ENCODE measurements at regions not wholly inside any gene's neighbourhood (a gene's known extent, or its start where the extent isn't known, plus 50 kb on each side); places are given as distances from the start of the nearest gene placed in this dataset.
"Not testable (repeated sequence)": the region's sequence is repeated elsewhere in the genome, so short reads cannot be mapped to it uniquely, and the experiment has no call there.

- DNase-seq = no peak
Measured at GRCh38 chr7:51881309-51881708, 564.7 kb upstream of the COBL start.

GRCh38 chr7:51878865-51879264 lies 562.3 kb upstream of the COBL start:
- DNase-seq = no peak

GRCh38 chr7:51869452-51869851 lies 552.8 kb upstream of the COBL start:
- no peak for DNase-seq

GRCh38 chr7:51867117-51867516 lies 550.5 kb upstream of the COBL start:
- no peak for DNase-seq

- no peak for DNase-seq
Measured at GRCh38 chr7:51860305-51860704, 543.7 kb upstream of the COBL start.

- DNase-seq = no peak
Measured at GRCh38 chr7:51850126-51850525, 533.5 kb upstream of the COBL start.

GRCh38 chr7:51847461-51848134 lies 531.0 kb upstream of the COBL start:
- no peak for DNase-seq

GRCh38 chr7:51839130-51839529 lies 522.5 kb upstream of the COBL start:
- not testable (repeated sequence) for DNase-seq

GRCh38 chr7:51827631-51828030 lies 511.0 kb upstream of the COBL start:
- no peak for DNase-seq

- no peak for DNase-seq
Measured at GRCh38 chr7:51824050-51824449, 507.4 kb upstream of the COBL start.

- no peak for DNase-seq
Measured at GRCh38 chr7:51823437-51823836, 506.8 kb upstream of the COBL start.

- DNase-seq = no peak
Measured at GRCh38 chr7:51817694-51818225, 501.2 kb upstream of the COBL start.

GRCh38 chr7:51805783-51806431 lies 489.3 kb upstream of the COBL start:
- not testable (repeated sequence) for DNase-seq

- DNase-seq = no peak
Measured at GRCh38 chr7:51802718-51803117, 486.1 kb upstream of the COBL start.

GRCh38 chr7:51797371-51797770 lies 480.8 kb upstream of the COBL start:
- DNase-seq = no peak

- no peak for DNase-seq
Measured at GRCh38 chr7:51792796-51793195, 476.2 kb upstream of the COBL start.

GRCh38 chr7:51789489-51789888 lies 472.9 kb upstream of the COBL start:
- no peak for DNase-seq

- no peak for DNase-seq
Measured at GRCh38 chr7:51786284-51786683, 469.7 kb upstream of the COBL start.

- DNase-seq = no peak
Measured at GRCh38 chr7:51785876-51786275, 469.3 kb upstream of the COBL start.

GRCh38 chr7:51785171-51785570 lies 468.6 kb upstream of the COBL start:
- DNase-seq = no peak

- DNase-seq = no peak
Measured at GRCh38 chr7:51783241-51783640, 466.6 kb upstream of the COBL start.

GRCh38 chr7:51778121-51778520 lies 461.5 kb upstream of the COBL start:
- no peak for DNase-seq

GRCh38 chr7:51774178-51774577 lies 457.6 kb upstream of the COBL start:
- DNase-seq = no peak

- DNase-seq = no peak
Measured at GRCh38 chr7:51772190-51772589, 455.6 kb upstream of the COBL start.

GRCh38 chr7:51764976-51765375 lies 448.4 kb upstream of the COBL start:
- no peak for DNase-seq

All from fibroblast of skin of right biceps (primary cell).